GM21526 (cell line): ENCODE measurements at regions not wholly inside any gene's neighbourhood (a gene's known extent, or its start where the extent isn't known, plus 50 kb on each side); places are given as distances from the start of the nearest gene placed in this dataset.

Source experiments
- ATAC-seq: cut with Tn5 transposase; IDR thresholded peaks from one replicate; pipeline ENCODE4 v1.9.1; 2021; ENCODE audit warnings: moderate library complexity; ENCODE audit not compliant: unreplicated experiment, low FRiP score

GRCh38 chr6:113450061-113450465, 407.1 kb upstream of the MARCKS start:
- no peak for ATAC-seq

- ATAC-seq, result no peak
Observed at GRCh38 chr6:113451049-113451448, 406.1 kb upstream of the MARCKS start.

- ATAC-seq, result no peak
Observed at GRCh38 chr6:113457198-113457597, 399.9 kb upstream of the MARCKS start.

GRCh38 chr6:113457751-113458150, 399.4 kb upstream of the MARCKS start:
- no peak for ATAC-seq

- ATAC-seq, result no peak
Observed at GRCh38 chr6:113458368-113459010, 398.7 kb upstream of the MARCKS start.

- ATAC-seq, result no peak
Observed at GRCh38 chr6:113461153-113461932, 395.8 kb upstream of the MARCKS start.

GRCh38 chr6:113464536-113464935, 392.6 kb upstream of the MARCKS start:
- ATAC-seq, result no peak

- ATAC-seq, result no peak
Observed at GRCh38 chr6:113464960-113465359, 392.2 kb upstream of the MARCKS start.

- ATAC-seq, result no peak
Observed at GRCh38 chr6:113466526-113466925, 390.6 kb upstream of the MARCKS start.

- no peak for ATAC-seq
Observed at GRCh38 chr6:113475392-113475791, 381.8 kb upstream of the MARCKS start.

GRCh38 chr6:113476937-113477839, 380.0 kb upstream of the MARCKS start:
- ATAC-seq, result no peak

GRCh38 chr6:113480616-113481015, 376.5 kb upstream of the MARCKS start:
- ATAC-seq, result no peak

GRCh38 chr6:113481458-113481857, 375.7 kb upstream of the MARCKS start:
- no peak for ATAC-seq

- ATAC-seq, result no peak
Observed at GRCh38 chr6:113481910-113482309, 375.2 kb upstream of the MARCKS start.

- no peak for ATAC-seq
Observed at GRCh38 chr6:113482771-113483170, 374.4 kb upstream of the MARCKS start.

- ATAC-seq, result no peak
Observed at GRCh38 chr6:113486199-113486598, 370.9 kb upstream of the MARCKS start.

- no peak for ATAC-seq
Observed at GRCh38 chr6:113487489-113488058, 369.6 kb upstream of the MARCKS start.

- no peak for ATAC-seq
Observed at GRCh38 chr6:113488061-113488460, 369.1 kb upstream of the MARCKS start.

GRCh38 chr6:113488812-113489685, 368.1 kb upstream of the MARCKS start:
- ATAC-seq, result no peak
